HG02678 (cell line): ENCODE measurements at regions not wholly inside any gene's neighbourhood (a gene's known extent, or its start where the extent isn't known, plus 50 kb on each side); places are given as distances from the start of the nearest gene placed in this dataset.

Experiments
- ATAC-seq: cut with Tn5 transposase; IDR thresholded peaks from one replicate; pipeline ENCODE4 v1.9.1; 2021; ENCODE audit warnings: mild to moderate bottlenecking, moderate library complexity; ENCODE audit not compliant: unreplicated experiment

- ATAC-seq, result no peak
Measured at GRCh38 chr7:33806298-33807154, 98.8 kb upstream of the BMPER start.

- ATAC-seq, result no peak
Measured at GRCh38 chr7:33807155-33807530, 98.2 kb upstream of the BMPER start.

GRCh38 chr7:33807779-33808482, 97.4 kb upstream of the BMPER start:
- ATAC-seq, result no peak

- ATAC-seq, result no peak
Measured at GRCh38 chr7:33809228-33809627, 96.1 kb upstream of the BMPER start.

GRCh38 chr7:33810356-33810755, 95.0 kb upstream of the BMPER start:
- ATAC-seq, result no peak

GRCh38 chr7:33813331-33813730, 92.0 kb upstream of the BMPER start:
- ATAC-seq, result no peak

- ATAC-seq, result no peak
Measured at GRCh38 chr7:33814400-33814799, 90.9 kb upstream of the BMPER start.

- ATAC-seq, result no peak
Measured at GRCh38 chr7:33814936-33815335, 90.4 kb upstream of the BMPER start.

- ATAC-seq, result no peak
Measured at GRCh38 chr7:33815336-33815735, 90.0 kb upstream of the BMPER start.

- ATAC-seq, result no peak
Measured at GRCh38 chr7:33816106-33816505, 89.2 kb upstream of the BMPER start.

- no peak for ATAC-seq
Measured at GRCh38 chr7:33819658-33820057, 85.7 kb upstream of the BMPER start.

- no peak for ATAC-seq
Measured at GRCh38 chr7:33820206-33820605, 85.1 kb upstream of the BMPER start.

- ATAC-seq, result no peak
Measured at GRCh38 chr7:33821970-33822369, 83.4 kb upstream of the BMPER start.

GRCh38 chr7:33823913-33824312, 81.4 kb upstream of the BMPER start:
- no peak for ATAC-seq

- no peak for ATAC-seq
Measured at GRCh38 chr7:33824911-33825459, 80.4 kb upstream of the BMPER start.

GRCh38 chr7:33825644-33826043, 79.7 kb upstream of the BMPER start:
- ATAC-seq, result no peak

- ATAC-seq, result no peak
Measured at GRCh38 chr7:33829536-33829935, 75.8 kb upstream of the BMPER start.

GRCh38 chr7:33831389-33832141, 73.8 kb upstream of the BMPER start:
- no peak for ATAC-seq

- ATAC-seq, result no peak
Measured at GRCh38 chr7:33832271-33832721, 73.0 kb upstream of the BMPER start.

GRCh38 chr7:33836797-33837355, 68.5 kb upstream of the BMPER start:
- ATAC-seq, result no peak

GRCh38 chr7:33837356-33837851, 67.9 kb upstream of the BMPER start:
- ATAC-seq, result no peak
